ENCODE measurements at regions not wholly inside any gene's neighbourhood (a gene's known extent, or its start where the extent isn't known, plus 50 kb on each side); places are given as distances from the start of the nearest gene placed in this dataset.

- H3K79me2 ChIP-seq (ENCODE audit: insufficient read depth, low read depth) = no peaks in the 10 kb centered on the region
- no peak overlapping the region for H3K27ac ChIP-seq
- no peak overlapping the region for H3K4me2 ChIP-seq
- no peak overlapping the region for H2AFZ ChIP-seq (ENCODE audit: low read depth)
- H3K9ac ChIP-seq = no peak overlapping the region
- no peaks in the 10 kb centered on the region for H3K36me3 ChIP-seq (ENCODE audit: insufficient read depth)
- no peaks in the 10 kb centered on the region for H3K4me1 ChIP-seq (ENCODE audit: low read depth, poor library complexity, severe bottlenecking)
- no peak overlapping the region for H3K4me3 ChIP-seq (IDR thresholded peaks at IDR 0.05; ENCODE audit: insufficient read depth, low read depth, low read length)
- TF ChIP-seq CTCF (conservative IDR thresholded peaks at IDR 0.05; ENCODE audit: low read depth, low read length) = no peak
- no peaks in the 10 kb centered on the region for H3K27me3 ChIP-seq (ENCODE audit: insufficient read depth, low read depth)
- H4K20me1 ChIP-seq (ENCODE audit: insufficient read depth) = no peaks in the 10 kb centered on the region
Observed at GRCh38 chr4:179151770-179152169, 1709.5 kb upstream of the AGA start.

GRCh38 chr4:179163147-179163546, 1720.9 kb upstream of the AGA start:
- no peak overlapping the region for H2AFZ ChIP-seq (ENCODE audit: low read depth)
- no peak overlapping the region for H3K4me2 ChIP-seq
- no peak overlapping the region for H3K4me3 ChIP-seq (IDR thresholded peaks at IDR 0.05; ENCODE audit: insufficient read depth, low read depth, low read length)
- H3K27ac ChIP-seq = no peak overlapping the region
- H3K79me2 ChIP-seq (ENCODE audit: insufficient read depth, low read depth) = no peaks in the 10 kb centered on the region
- no peaks in the 10 kb centered on the region for H3K4me1 ChIP-seq (ENCODE audit: low read depth, poor library complexity, severe bottlenecking)
- TF ChIP-seq CTCF (conservative IDR thresholded peaks at IDR 0.05; ENCODE audit: low read depth, low read length) = no peak
- H3K9ac ChIP-seq = no peak overlapping the region
- no peaks in the 10 kb centered on the region for H3K36me3 ChIP-seq (ENCODE audit: insufficient read depth)
- no peaks in the 10 kb centered on the region for H4K20me1 ChIP-seq (ENCODE audit: insufficient read depth)
- no peaks in the 10 kb centered on the region for H3K27me3 ChIP-seq (ENCODE audit: insufficient read depth, low read depth)

- H2AFZ ChIP-seq (ENCODE audit: low read depth) = no peak overlapping the region
- no peaks in the 10 kb centered on the region for H3K79me2 ChIP-seq (ENCODE audit: insufficient read depth, low read depth)
- no peak overlapping the region for H3K4me2 ChIP-seq
- H3K36me3 ChIP-seq (ENCODE audit: insufficient read depth) = no peaks in the 10 kb centered on the region
- no peaks in the 10 kb centered on the region for H4K20me1 ChIP-seq (ENCODE audit: insufficient read depth)
- H3K4me1 ChIP-seq (ENCODE audit: low read depth, poor library complexity, severe bottlenecking) = no peaks in the 10 kb centered on the region
- TF ChIP-seq CTCF (conservative IDR thresholded peaks at IDR 0.05; ENCODE audit: low read depth, low read length) = no peak
- no peak overlapping the region for H3K27ac ChIP-seq
- no peak overlapping the region for H3K4me3 ChIP-seq (IDR thresholded peaks at IDR 0.05; ENCODE audit: insufficient read depth, low read depth, low read length)
- H3K9ac ChIP-seq = no peak overlapping the region
- no peaks in the 10 kb centered on the region for H3K27me3 ChIP-seq (ENCODE audit: insufficient read depth, low read depth)
Observed at GRCh38 chr4:179164267-179164999, 1722.2 kb upstream of the AGA start.

GRCh38 chr4:179165000-179165738, 1722.9 kb upstream of the AGA start:
- no peak overlapping the region for H3K27ac ChIP-seq
- no peaks in the 10 kb centered on the region for H3K27me3 ChIP-seq (ENCODE audit: insufficient read depth, low read depth)
- H3K4me1 ChIP-seq (ENCODE audit: low read depth, poor library complexity, severe bottlenecking) = no peaks in the 10 kb centered on the region

More at GRCh38 chr4:179165000-179165738, 1722.9 kb upstream of the AGA start:
- H3K36me3 ChIP-seq (ENCODE audit: insufficient read depth) = no peaks in the 10 kb centered on the region
- H3K4me2 ChIP-seq = no peak overlapping the region
- H2AFZ ChIP-seq (ENCODE audit: low read depth) = no peak overlapping the region
- no peak for TF ChIP-seq CTCF (conservative IDR thresholded peaks at IDR 0.05; ENCODE audit: low read depth, low read length)
- H3K4me3 ChIP-seq (IDR thresholded peaks at IDR 0.05; ENCODE audit: insufficient read depth, low read depth, low read length) = no peak overlapping the region
- H4K20me1 ChIP-seq (ENCODE audit: insufficient read depth) = no peaks in the 10 kb centered on the region
- H3K79me2 ChIP-seq (ENCODE audit: insufficient read depth, low read depth) = no peaks in the 10 kb centered on the region
- H3K9ac ChIP-seq = no peak overlapping the region

Data from KMS-11 (cell line).